Smooth muscle cell (in vitro differentiated cells): ENCODE measurements at regions not wholly inside any gene's neighbourhood (a gene's known extent, or its start where the extent isn't known, plus 50 kb on each side); places are given as distances from the start of the nearest gene placed in this dataset.
A peak's percentile ranks its signal among the peaks of the same experiment; 100 is the strongest.

Experiments
- DNase-seq: peaks from one replicate; lab custom pipeline; 2025; ENCODE audit not compliant: unreplicated experiment; lab: John Stamatoyannopoulos, UW
- H2AFZ ChIP-seq: fragments of 200-600 bp; sonication (generic); 2 replicates; pipeline ENCODE4 v1.6.0; 2016; ENCODE audit warnings: antibody characterized with exemption, low read depth, mild to moderate bottlenecking
- H3F3A ChIP-seq: fragments of 200-600 bp; sonication (generic); 2 replicates; pipeline ENCODE4 v1.6.0; 2017; ENCODE audit warnings: antibody characterized with exemption, low read depth
- H3K27ac ChIP-seq: fragments of 200-600 bp; sonication (generic); 2 replicates; pipeline ENCODE4 v1.5.1; 2016; ENCODE audit warnings: low read depth, mild to moderate bottlenecking
- H3K27me3 ChIP-seq: fragments of 200-600 bp; sonication (generic); 2 replicates; pipeline ENCODE4 v1.6.1; 2016; ENCODE audit warnings: low read depth, mild to moderate bottlenecking
- H3K36me3 ChIP-seq: fragments of 200-600 bp; sonication (generic); 2 replicates; pipeline ENCODE4 v1.5.1; 2016; ENCODE audit warnings: low read depth
- H3K4me1 ChIP-seq: fragments of 200-600 bp; sonication (generic); 2 replicates; pipeline ENCODE4 v1.5.1; 2016; ENCODE audit warnings: low read depth
- H3K4me2 ChIP-seq: fragments of 200-600 bp; sonication (generic); 2 replicates; pipeline ENCODE4 v1.6.0; 2016; ENCODE audit warnings: mild to moderate bottlenecking
- H3K4me3 ChIP-seq: fragments of 200-600 bp; sonication (generic); 2 replicates; pipeline ENCODE4 v1.5.1; 2016; ENCODE audit warnings: mild to moderate bottlenecking
- H3K79me2 ChIP-seq: fragments of 200-600 bp; sonication (generic); 2 replicates; pipeline ENCODE4 v1.6.0; 2016; ENCODE audit warnings: low read depth, mild to moderate bottlenecking
- H3K9ac ChIP-seq: fragments of 200-600 bp; sonication (generic); 2 replicates; pipeline ENCODE4 v1.6.0; 2016; ENCODE audit warnings: low read depth
- H3K9me3 ChIP-seq: fragments of 200-600 bp; sonication (generic); replicated peaks from 2 replicates; pipeline ENCODE4 v1.5.1; 2016; ENCODE audit warnings: low read depth
- H4K20me1 ChIP-seq: fragments of 200-600 bp; sonication (generic); 2 replicates; pipeline ENCODE4 v1.6.0; 2016; ENCODE audit warnings: low read depth
- CTCF ChIP-seq: fragments of 200-600 bp; sonication (generic); IDR thresholded peaks from 2 replicates; pipeline ENCODE4 v1.5.1; 2017; ENCODE audit warnings: borderline replicate concordance, mild to moderate bottlenecking, antibody characterized with exemption; ENCODE audit not compliant: insufficient read depth, poor library complexity, severe bottlenecking
- WGBS: methylation state at CpG from one replicate; pipeline ENCODE4 v1.1.7; 2016; ENCODE audit warnings: low lambda C conversion rate; 5-methylcytosine and 5-hydroxymethylcytosine counted together

- Histone ChIP-seq H3K9ac (no peak overlapping the region), H3K4me2 (no peak overlapping the region), H3K36me3 (no peaks in the 10 kb centered on the region), H3K79me2 (no peaks in the 10 kb centered on the region), H3K4me1 (peaks cover 27% of the 10 kb centered on the region), H3K9me3 (no peaks in the 10 kb centered on the region), H3F3A (peaks cover 15% of the 10 kb centered on the region), H4K20me1 (no peaks in the 10 kb centered on the region), H3K27ac (no peak overlapping the region), H2AFZ (no peak overlapping the region), H3K4me3 (no peak overlapping the region), H3K27me3 (no peaks in the 10 kb centered on the region)
- no peak for TF ChIP-seq CTCF
- WGBS = 77% methylated on average over 7 of the region's 7 CpGs
- DNase-seq = no peak
Observed at GRCh38 chr6:3910106-3910663, 61.0 kb downstream of the FAM50B start.

- Histone ChIP-seq H4K20me1 (no peaks in the 10 kb centered on the region), H3K4me1 (peaks cover 22% of the 10 kb centered on the region), H3K27ac (peak overlapping the region; percentile 94), H3K9ac (no peak overlapping the region), H2AFZ (no peak overlapping the region), H3K4me2 (peak overlapping the region; percentile 61), H3K4me3 (no peak overlapping the region), H3K79me2 (no peaks in the 10 kb centered on the region), H3F3A (peaks cover 12% of the 10 kb centered on the region), H3K27me3 (no peaks in the 10 kb centered on the region), H3K36me3 (no peaks in the 10 kb centered on the region), H3K9me3 (no peaks in the 10 kb centered on the region)
- TF ChIP-seq CTCF = no peak
- DNase-seq = no peak
- WGBS = 77% methylated on average over 2 of the region's 2 CpGs
Observed at GRCh38 chr6:3911130-3911529, 62.0 kb downstream of the FAM50B start.

GRCh38 chr6:3911614-3912336, 62.6 kb downstream of the FAM50B start:
- Histone ChIP-seq H2AFZ (no peak overlapping the region), H3K27ac (peak overlapping the region; percentile 94)

More at GRCh38 chr6:3911614-3912336, 62.6 kb downstream of the FAM50B start:
- Histone ChIP-seq H4K20me1 (no peaks in the 10 kb centered on the region), H3K4me2 (peak overlapping the region; percentile 61), H3K9ac (no peak overlapping the region), H3K36me3 (no peaks in the 10 kb centered on the region), H3F3A (peaks cover 11% of the 10 kb centered on the region), H3K79me2 (no peaks in the 10 kb centered on the region), H3K9me3 (no peaks in the 10 kb centered on the region), H3K4me1 (peaks cover 17% of the 10 kb centered on the region), H3K4me3 (no peak overlapping the region), H3K27me3 (no peaks in the 10 kb centered on the region)
- TF ChIP-seq CTCF = no peak
- 24% methylated on average over 8 of the region's 8 CpGs for WGBS
- peak; percentile 34 for DNase-seq
